Mesothelial cell of epicardium (in vitro differentiated cells): ENCODE measurements at regions not wholly inside any gene's neighbourhood (a gene's known extent, or its start where the extent isn't known, plus 50 kb on each side); places are given as distances from the start of the nearest gene placed in this dataset.

Experiments
- DNase-seq, 2 experiments: peaks; one replicate each; pipeline ENCODE4 v3.0.0; 2021; ENCODE audit warnings: low spot score in 2 of 2; ENCODE audit not compliant: unreplicated experiment in 2 of 2
- H3K27ac Mint-ChIP-seq: 2 replicates; pipeline ENCODE4 v1.8.0; 2021; ENCODE audit warnings: mixed read lengths
- H3K27me3 Mint-ChIP-seq: 2 replicates; pipeline ENCODE4 v1.8.0; 2021; ENCODE audit warnings: low read depth, mixed read lengths
- H3K36me3 Mint-ChIP-seq: 2 replicates; pipeline ENCODE4 v1.8.0; 2021; ENCODE audit warnings: mixed read lengths
- H3K4me1 Mint-ChIP-seq: 2 replicates; pipeline ENCODE4 v1.8.0; 2021; ENCODE audit warnings: mixed read lengths
- H3K4me3 Mint-ChIP-seq: 2 replicates; pipeline ENCODE4 v1.8.0; 2021; ENCODE audit warnings: mild to moderate bottlenecking, moderate library complexity, mixed read lengths
- H3K9me3 Mint-ChIP-seq: 2 replicates; pipeline ENCODE4 v1.8.0; 2021; ENCODE audit warnings: mixed read lengths
- CTCF ChIP-seq: fragments of 200-600 bp; sonication (generic); IDR thresholded peaks from one replicate; pipeline ENCODE4 v1.5.0; 2021; ENCODE audit warnings: antibody characterized with exemption; ENCODE audit not compliant: unreplicated experiment

GRCh38 chr3:182105875-182106274 lies 394.1 kb downstream of the SOX2 start:
- no peak for DNase-seq
- Mint-ChIP-seq H3K36me3 (peaks cover 2% of the 10 kb centered on the region), H3K27me3 (peaks cover 4% of the 10 kb centered on the region), H3K4me3 (no peak overlapping the region), H3K27ac (no peak overlapping the region), H3K4me1 (peaks cover 1% of the 10 kb centered on the region), H3K9me3 (peaks cover 23% of the 10 kb centered on the region)
- no peak for TF ChIP-seq CTCF

GRCh38 chr3:182108371-182108770 lies 396.6 kb downstream of the SOX2 start:
- no peak for TF ChIP-seq CTCF
- H3K27ac Mint-ChIP-seq, result no peak overlapping the region
- H3K27me3 Mint-ChIP-seq, result peaks cover 6% of the 10 kb centered on the region
- peaks cover 1% of the 10 kb centered on the region for H3K4me1 Mint-ChIP-seq
- DNase-seq, result no peak
- H3K9me3 Mint-ChIP-seq, result peaks cover 10% of the 10 kb centered on the region
- H3K4me3 Mint-ChIP-seq, result no peak overlapping the region
- H3K36me3 Mint-ChIP-seq, result no peaks in the 10 kb centered on the region

- TF ChIP-seq CTCF, result no peak
- Mint-ChIP-seq H3K9me3 (peaks cover 10% of the 10 kb centered on the region), H3K36me3 (no peaks in the 10 kb centered on the region), H3K4me3 (no peak overlapping the region), H3K27ac (no peak overlapping the region), H3K4me1 (no peaks in the 10 kb centered on the region), H3K27me3 (peaks cover 8% of the 10 kb centered on the region)
- no peak for DNase-seq
These were observed 400.2 kb downstream of the SOX2 start for GRCh38 chr3:182111967-182112366.

GRCh38 chr3:182115328-182116015 lies 403.7 kb downstream of the SOX2 start:
- Mint-ChIP-seq H3K4me1 (no peaks in the 10 kb centered on the region), H3K27me3 (peaks cover 11% of the 10 kb centered on the region), H3K4me3 (no peak overlapping the region), H3K9me3 (no peaks in the 10 kb centered on the region), H3K27ac (no peak overlapping the region), H3K36me3 (no peaks in the 10 kb centered on the region)
- no peak for DNase-seq
- no peak for TF ChIP-seq CTCF

GRCh38 chr3:182116386-182116785 lies 404.7 kb downstream of the SOX2 start:
- H3K27me3 Mint-ChIP-seq, result peaks cover 16% of the 10 kb centered on the region
- no peak overlapping the region for H3K4me3 Mint-ChIP-seq
- H3K4me1 Mint-ChIP-seq, result no peaks in the 10 kb centered on the region
- TF ChIP-seq CTCF, result no peak
- no peaks in the 10 kb centered on the region for H3K36me3 Mint-ChIP-seq
- no peak overlapping the region for H3K27ac Mint-ChIP-seq
- DNase-seq, result no peak
- no peaks in the 10 kb centered on the region for H3K9me3 Mint-ChIP-seq

GRCh38 chr3:182117131-182117530 lies 405.4 kb downstream of the SOX2 start:
- no peak for DNase-seq
- Mint-ChIP-seq H3K4me3 (no peak overlapping the region), H3K27ac (no peak overlapping the region), H3K27me3 (peaks cover 18% of the 10 kb centered on the region), H3K36me3 (no peaks in the 10 kb centered on the region), H3K4me1 (no peaks in the 10 kb centered on the region), H3K9me3 (no peaks in the 10 kb centered on the region)
- TF ChIP-seq CTCF, result no peak
